ENCODE measurements at regions not wholly inside any gene's neighbourhood (a gene's known extent, or its start where the extent isn't known, plus 50 kb on each side); places are given as distances from the start of the nearest gene placed in this dataset.

DNA sequence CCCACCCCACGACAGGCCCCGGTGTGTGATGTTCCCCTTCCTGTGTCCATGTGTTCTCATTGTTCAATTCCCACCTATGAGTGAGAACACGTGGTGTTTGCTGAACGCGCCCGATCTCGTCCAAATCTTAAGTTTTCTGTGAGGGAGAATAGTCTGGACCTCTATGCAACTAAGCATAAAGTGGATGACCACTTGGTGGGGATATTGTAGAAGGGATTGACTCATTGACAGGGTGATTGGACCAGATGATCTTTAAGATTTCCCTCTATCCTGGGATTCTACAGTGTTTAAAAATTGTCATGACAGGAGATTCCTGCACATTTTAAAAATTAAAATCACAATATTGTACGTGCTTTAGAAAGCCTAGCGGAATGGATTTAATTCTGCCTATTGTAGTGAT, 141.3 kb downstream of the TRMT11 start:
- Histone ChIP-seq H3K9me3 (no peaks in the 10 kb centered on the region), H3K36me3 (peaks cover 0 to 5% (median 3%) of the 10 kb centered on the region in 4 donors), H3K27me3 (no peaks in the 10 kb centered on the region), H3K27ac (replicated peaks in 1 of 4) (no peak overlapping the region), H3K4me1 (no peaks in the 10 kb centered on the region), H3K4me3 (no peak overlapping the region)
- 58% methylated on average over 9 of the region's 9 CpGs for WGBS
- TF ChIP-seq POLR2A (IDR thresholded peaks at IDR 0.05; ENCODE audit: low read depth): no peak
- TF ChIP-seq EP300 (IDR thresholded peaks at IDR 0.05): no peak
- TF ChIP-seq, protein P1, sequence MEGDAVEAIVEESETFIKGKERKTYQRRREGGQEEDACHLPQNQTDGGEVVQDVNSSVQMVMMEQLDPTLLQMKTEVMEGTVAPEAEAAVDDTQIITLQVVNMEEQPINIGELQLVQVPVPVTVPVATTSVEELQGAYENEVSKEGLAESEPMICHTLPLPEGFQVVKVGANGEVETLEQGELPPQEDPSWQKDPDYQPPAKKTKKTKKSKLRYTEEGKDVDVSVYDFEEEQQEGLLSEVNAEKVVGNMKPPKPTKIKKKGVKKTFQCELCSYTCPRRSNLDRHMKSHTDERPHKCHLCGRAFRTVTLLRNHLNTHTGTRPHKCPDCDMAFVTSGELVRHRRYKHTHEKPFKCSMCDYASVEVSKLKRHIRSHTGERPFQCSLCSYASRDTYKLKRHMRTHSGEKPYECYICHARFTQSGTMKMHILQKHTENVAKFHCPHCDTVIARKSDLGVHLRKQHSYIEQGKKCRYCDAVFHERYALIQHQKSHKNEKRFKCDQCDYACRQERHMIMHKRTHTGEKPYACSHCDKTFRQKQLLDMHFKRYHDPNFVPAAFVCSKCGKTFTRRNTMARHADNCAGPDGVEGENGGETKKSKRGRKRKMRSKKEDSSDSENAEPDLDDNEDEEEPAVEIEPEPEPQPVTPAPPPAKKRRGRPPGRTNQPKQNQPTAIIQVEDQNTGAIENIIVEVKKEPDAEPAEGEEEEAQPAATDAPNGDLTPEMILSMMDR (IDR thresholded peaks at IDR 0.05): no peak
- no peak for TF ChIP-seq POLR2AphosphoS5 (IDR thresholded peaks at IDR 0.05)
- DNase-seq (ENCODE audit: extremely low spot score): no peak
- intact Hi-C loops (cut with DNase I): no loop called here

DNA sequence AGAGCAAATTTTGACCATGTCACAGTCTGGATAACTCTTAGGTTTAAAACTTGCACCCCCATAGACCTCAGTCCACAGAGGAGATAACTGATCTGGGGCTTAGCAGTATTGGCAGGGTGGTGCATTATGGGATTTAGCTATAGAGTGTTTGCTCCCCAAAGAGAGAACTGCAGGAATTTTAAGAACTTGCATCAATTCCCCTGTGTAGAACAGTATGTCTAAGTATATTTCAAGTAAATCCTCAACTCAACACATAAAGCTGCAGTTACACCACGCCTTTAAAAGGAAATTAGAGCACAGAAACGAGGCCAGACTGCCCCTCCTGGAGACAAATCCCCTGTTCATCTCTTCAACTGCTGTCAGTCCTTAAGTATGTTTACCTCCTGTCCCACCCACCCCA, 144.9 kb downstream of the TRMT11 start:
- WGBS: 80% methylated on average over 2 of the region's 2 CpGs
- TF ChIP-seq, protein P1 (IDR thresholded peaks at IDR 0.05): no peak
- no peak for TF ChIP-seq POLR2AphosphoS5 (IDR thresholded peaks at IDR 0.05)
- no peak for TF ChIP-seq POLR2A (IDR thresholded peaks at IDR 0.05; ENCODE audit: low read depth)
- no peak for TF ChIP-seq EP300 (IDR thresholded peaks at IDR 0.05)
- no peak overlapping the region for H3K27ac ChIP-seq (replicated peaks in 1 of 4)
- no peaks in the 10 kb centered on the region for H3K4me1 ChIP-seq
- no peaks in the 10 kb centered on the region for H3K27me3 ChIP-seq
- H3K36me3 ChIP-seq: peaks cover 0 to 5% (median 3%) of the 10 kb centered on the region in 4 donors
- H3K4me3 ChIP-seq: no peak overlapping the region
- intact Hi-C loops (cut with DNase I): no loop called here
- peak; percentile 21 for DNase-seq (ENCODE audit: extremely low spot score)
- no peaks in the 10 kb centered on the region for H3K9me3 ChIP-seq

DNA sequence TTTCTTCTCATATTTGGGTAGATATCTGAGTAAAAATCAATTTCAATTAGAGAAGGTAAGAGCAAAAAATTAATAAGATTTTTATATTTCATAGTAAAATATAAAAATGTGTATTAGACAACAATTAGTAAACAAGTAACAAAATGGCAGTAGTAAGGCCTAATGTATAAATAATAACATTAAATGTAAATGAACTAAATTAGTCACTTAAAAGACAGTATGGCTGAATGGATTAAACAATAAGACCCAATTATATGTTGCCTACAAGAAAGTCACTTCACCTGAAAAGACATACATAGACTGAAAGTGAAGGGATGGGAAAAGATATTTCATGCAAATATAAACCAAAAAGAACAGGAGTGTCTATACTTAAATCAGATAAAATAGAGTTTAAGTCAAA, 147.6 kb downstream of the TRMT11 start:
- intact Hi-C loops (cut with DNase I): no loop called here
- DNase-seq (ENCODE audit: extremely low spot score): no peak
- no peaks in the 10 kb centered on the region for H3K4me1 ChIP-seq
- no peak overlapping the region for H3K4me3 ChIP-seq
- no peaks in the 10 kb centered on the region for H3K27me3 ChIP-seq
- H3K9me3 ChIP-seq: no peaks in the 10 kb centered on the region
- TF ChIP-seq POLR2AphosphoS5 (IDR thresholded peaks at IDR 0.05) (no peak), POLR2A (IDR thresholded peaks at IDR 0.05; ENCODE audit: low read depth) (no peak), EP300 (IDR thresholded peaks at IDR 0.05) (no peak)
- TF ChIP-seq, protein P1 (IDR thresholded peaks at IDR 0.05): no peak
- peaks cover 0 to 5% (median 3%) of the 10 kb centered on the region in 4 donors for H3K36me3 ChIP-seq
- no peak overlapping the region for H3K27ac ChIP-seq (replicated peaks in 1 of 4)

DNA sequence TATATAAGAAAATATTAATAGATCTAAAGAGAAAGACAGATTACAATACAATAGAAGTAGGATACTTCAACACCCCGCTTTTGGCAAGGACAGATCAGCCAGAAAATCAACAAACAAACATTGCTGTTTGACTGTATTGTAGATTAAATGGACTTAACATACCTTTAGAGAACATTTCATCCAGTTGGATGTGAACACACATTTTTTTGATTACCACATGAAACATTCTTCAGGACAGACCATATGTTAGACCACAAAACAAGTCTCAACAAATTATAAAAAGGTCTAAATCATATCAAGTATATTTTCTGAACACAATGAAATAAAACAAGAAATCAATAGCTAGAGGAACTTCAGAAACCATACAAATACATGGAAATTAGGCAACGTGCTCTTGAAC, 148.2 kb downstream of the TRMT11 start:
- TF ChIP-seq POLR2AphosphoS5 (IDR thresholded peaks at IDR 0.05): no peak
- no peak for TF ChIP-seq EP300 (IDR thresholded peaks at IDR 0.05)
- TF ChIP-seq POLR2A (IDR thresholded peaks at IDR 0.05; ENCODE audit: low read depth): no peak
- TF ChIP-seq, protein P1 (IDR thresholded peaks at IDR 0.05): no peak
- intact Hi-C loops (cut with DNase I): no loop called here

DNA sequence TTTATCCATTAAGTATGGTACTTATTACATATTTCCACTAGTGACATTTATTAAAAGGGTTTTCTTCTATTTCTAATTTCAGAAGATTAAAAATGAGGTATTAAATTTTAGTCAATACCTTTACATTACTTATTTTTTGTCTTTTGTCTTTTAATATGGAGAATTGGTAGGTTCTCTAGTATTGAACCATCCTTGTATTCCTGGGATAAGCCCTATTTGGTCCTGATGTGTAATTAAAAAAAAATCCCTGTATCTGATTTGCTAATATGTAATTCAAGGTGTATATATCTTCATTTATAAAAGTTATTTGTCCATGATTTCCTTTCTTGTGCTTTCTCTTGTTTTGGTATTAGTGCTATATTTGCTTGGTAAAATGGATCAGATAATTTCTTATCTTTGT, 153.7 kb downstream of the TRMT11 start:
- Histone ChIP-seq H3K4me1 (peaks cover 0 to under 1% (median under 1%) of the 10 kb centered on the region in 4 donors), H3K9me3 (peaks cover 0 to 4% (median 0%) of the 10 kb centered on the region in 4 donors), H3K36me3 (no peaks in the 10 kb centered on the region), H3K4me3 (no peak overlapping the region), H3K27ac (replicated peaks in 1 of 4) (no peak overlapping the region), H3K27me3 (no peaks in the 10 kb centered on the region)
- intact Hi-C loops (cut with DNase I): no loop called here
- TF ChIP-seq POLR2AphosphoS5 (IDR thresholded peaks at IDR 0.05): no peak
- no peak for TF ChIP-seq EP300 (IDR thresholded peaks at IDR 0.05)
- TF ChIP-seq POLR2A (IDR thresholded peaks at IDR 0.05; ENCODE audit: low read depth): no peak
- TF ChIP-seq, protein P1 (IDR thresholded peaks at IDR 0.05): no peak
- DNase-seq (ENCODE audit: extremely low spot score): no peak

More for the DNA sequence above, 148.2 kb downstream of the TRMT11 start:
- Histone ChIP-seq H3K36me3 (peaks cover 0 to 5% (median 2%) of the 10 kb centered on the region in 4 donors), H3K27ac (replicated peaks in 1 of 4) (no peak overlapping the region), H3K27me3 (no peaks in the 10 kb centered on the region), H3K4me1 (no peaks in the 10 kb centered on the region), H3K4me3 (no peak overlapping the region), H3K9me3 (no peaks in the 10 kb centered on the region)
- 88% methylated on average over 2 of the region's 2 CpGs for WGBS
- no peak for DNase-seq (ENCODE audit: extremely low spot score)

Measured in esophagus muscularis mucosa (tissue), 4 donors.